Midbrain (tissue), 1 donor: ENCODE measurements at regions not wholly inside any gene's neighbourhood (a gene's known extent, or its start where the extent isn't known, plus 50 kb on each side); places are given as distances from the start of the nearest gene placed in this dataset.

ENCODE experiments used
- DNase-seq: peaks from one replicate; lab custom pipeline; 2025; lab: John Stamatoyannopoulos, UW

DNA sequence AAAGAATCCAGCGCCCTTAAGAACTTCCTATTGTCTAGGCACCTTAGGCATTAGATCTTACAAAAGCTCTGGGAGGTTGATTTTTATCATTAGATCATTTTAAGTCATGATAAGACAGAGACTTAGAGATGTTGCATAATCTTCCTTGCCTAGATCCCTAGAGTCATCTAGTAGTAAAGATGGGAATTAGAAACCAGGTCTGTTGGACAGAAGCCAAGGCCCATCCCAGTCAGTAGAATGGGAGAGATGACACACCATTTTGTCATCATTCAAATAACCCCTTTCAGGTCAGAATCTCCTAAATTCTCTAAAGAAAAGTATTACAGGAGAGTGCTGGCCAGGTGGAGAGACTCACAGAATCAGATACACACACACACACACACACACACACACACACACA, 579.1 kb downstream of the BMP2 start:
- no peak for DNase-seq

DNA sequence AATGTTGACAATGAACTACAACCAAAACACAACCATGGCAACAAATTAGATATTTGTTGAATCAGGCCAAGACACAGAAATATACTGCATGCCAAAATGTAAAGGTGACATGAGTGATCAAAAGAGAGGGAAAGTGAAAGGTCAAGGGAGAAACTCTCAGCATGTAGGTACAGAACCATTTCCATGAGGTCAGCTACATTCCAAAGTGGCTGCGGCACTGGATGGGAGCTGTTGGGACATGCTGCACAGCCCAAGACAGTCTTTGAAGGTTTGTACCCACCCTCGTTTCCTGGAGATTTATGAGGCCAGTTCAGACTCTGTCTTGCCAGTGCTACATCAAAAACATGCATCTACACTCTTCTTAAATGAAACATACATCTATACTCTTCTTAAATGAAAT, 579.9 kb downstream of the BMP2 start:
- no peak for DNase-seq

GRCh38 chr20:7348253-7348652, 580.8 kb downstream of the BMP2 start:
- no peak for DNase-seq

DNA sequence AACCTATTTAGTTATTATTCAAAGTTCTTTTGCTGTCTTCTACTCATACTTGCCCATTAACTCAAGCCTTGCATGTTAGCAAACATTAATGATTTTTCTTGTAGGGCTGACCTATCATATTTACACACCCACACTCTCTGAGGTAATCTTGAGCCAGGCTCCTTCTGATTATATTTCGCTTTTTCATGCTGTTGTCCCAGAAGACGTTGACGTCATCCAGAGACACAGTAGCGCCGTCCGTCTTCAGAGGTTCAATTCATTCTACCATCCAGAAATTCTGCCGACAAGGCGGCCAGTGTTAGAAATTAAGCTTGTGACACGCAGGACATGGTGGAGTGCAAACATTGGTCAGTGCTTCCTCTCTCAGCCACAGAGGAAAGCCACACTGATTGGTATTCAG, 584.7 kb downstream of the BMP2 start:
- DNase-seq = no peak

- no peak for DNase-seq
Observed at GRCh38 chr20:7355051-7355450, 585.2 kb downstream of the HAO1 start.

- no peak for DNase-seq
Observed at GRCh38 chr20:7358670-7359069, 581.6 kb downstream of the HAO1 start.

DNA sequence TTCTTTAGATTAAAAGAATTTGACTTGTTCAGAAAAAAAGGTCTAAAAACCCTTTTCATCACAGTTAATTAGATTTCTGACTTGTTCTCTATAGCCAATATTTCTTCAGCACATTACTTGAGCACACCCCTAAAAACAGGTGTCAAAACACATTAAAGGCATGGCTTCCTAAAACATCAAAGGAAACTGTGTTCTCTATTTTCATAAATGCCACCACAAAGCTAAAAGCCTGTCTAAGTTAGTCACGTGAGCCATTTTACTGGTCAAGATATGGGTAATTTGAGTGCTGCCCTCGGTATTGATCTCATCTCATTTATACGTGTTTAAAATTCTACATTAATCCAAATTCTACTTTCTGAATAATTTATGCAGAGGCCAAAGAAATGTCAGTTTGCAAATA, 580.5 kb downstream of the HAO1 start:
- DNase-seq = no peak

- no peak for DNase-seq
Observed at GRCh38 chr20:7361321-7361720, 578.9 kb downstream of the HAO1 start.

DNA sequence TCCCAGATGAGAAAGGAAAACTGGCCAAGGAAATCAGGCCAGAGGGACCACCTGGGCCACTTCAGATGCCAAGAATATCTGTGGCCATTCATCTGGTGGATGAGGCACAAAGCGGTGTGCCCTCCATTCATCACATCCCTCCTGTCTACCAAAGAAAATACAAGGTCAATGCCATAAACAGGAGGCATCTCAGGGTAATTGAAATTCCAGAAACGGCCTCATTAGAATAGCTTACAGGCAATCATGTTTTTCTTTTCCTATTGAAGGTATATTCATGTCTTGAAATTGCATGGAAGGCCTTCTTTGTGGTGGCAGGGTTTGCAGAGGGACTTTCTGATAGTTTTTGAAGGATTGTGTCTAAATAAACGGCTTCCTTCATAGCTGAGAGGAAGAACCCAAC, 578.3 kb downstream of the HAO1 start:
- DNase-seq = no peak

- DNase-seq = no peak
Observed at GRCh38 chr20:7362601-7363000, 577.7 kb downstream of the HAO1 start.

DNA sequence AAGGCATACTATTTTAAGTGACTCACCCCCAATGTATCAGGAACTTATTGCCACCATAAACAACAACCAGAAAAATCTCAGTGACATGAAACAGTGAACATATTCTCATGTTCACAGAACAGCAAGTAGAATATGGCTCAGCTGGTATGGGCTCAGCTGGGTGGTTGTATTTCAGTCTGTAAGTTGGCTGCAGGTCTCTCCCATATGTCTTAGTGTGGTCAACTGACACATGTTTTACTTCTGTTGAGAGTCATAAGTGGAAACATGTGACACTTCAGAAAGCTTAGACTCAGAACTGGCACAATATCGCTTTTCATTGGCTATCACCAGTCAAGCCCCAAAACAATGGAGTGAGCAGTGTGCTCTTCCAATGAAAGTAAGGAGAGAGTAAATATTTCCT, 574.1 kb downstream of the HAO1 start:
- no peak for DNase-seq

GRCh38 chr20:7371518-7372163, 568.6 kb downstream of the HAO1 start:
- DNase-seq = no peak

DNA sequence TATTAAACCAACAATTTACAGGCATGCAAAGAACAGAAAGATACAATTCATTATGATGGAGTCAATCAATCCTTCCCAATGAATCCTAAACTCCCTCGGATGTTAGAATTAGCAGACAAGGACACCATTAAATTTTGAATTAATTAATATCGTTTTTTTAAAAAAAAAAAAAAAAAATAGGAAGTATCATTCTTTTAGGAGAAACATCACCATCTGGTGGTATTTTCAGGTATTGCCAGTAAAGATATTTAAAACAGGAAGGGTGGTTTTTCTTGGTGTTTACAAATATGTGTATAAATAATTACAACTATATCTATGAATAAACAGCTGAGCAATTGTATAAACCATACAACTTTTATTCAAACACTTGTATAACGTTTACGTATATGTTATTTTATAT, 564.4 kb downstream of the HAO1 start:
- DNase-seq = no peak

DNA sequence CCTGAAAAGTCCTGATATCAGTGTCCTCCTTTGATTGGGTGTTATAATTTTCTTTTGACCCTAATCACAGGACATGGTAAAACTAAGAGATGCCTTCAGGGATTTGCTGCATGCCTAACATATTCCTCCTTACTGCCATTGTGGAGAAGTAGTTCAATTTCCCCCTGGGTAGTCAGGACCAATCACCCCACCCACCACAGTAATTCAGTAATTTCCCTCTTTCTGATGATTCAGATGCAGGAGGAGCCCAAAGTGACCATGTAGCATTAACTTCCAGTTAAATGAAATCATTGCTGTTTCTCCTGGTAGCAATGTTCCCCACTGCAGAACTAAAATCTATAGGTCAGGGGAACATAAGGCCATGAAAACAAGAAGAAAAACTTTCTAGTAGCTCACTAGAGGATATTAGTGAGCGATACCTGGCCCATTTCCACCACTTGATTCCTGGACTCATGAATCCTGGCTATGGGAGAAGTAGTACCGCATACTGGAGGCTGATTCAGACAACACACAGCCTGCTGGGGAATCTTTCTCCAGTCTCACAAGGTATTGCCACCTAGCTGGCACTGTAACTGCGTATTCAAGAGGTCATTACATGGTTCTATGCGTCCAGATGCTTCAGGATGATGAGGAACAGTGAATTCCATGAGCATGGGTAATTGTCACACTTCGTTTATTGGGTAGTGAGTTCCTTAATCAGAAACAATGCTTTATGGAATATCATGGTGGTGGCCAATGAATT, 561.2 kb downstream of the HAO1 start:
- DNase-seq = no peak

- DNase-seq = no peak
Observed at GRCh38 chr20:7379621-7380220, 560.5 kb downstream of the HAO1 start.

DNA sequence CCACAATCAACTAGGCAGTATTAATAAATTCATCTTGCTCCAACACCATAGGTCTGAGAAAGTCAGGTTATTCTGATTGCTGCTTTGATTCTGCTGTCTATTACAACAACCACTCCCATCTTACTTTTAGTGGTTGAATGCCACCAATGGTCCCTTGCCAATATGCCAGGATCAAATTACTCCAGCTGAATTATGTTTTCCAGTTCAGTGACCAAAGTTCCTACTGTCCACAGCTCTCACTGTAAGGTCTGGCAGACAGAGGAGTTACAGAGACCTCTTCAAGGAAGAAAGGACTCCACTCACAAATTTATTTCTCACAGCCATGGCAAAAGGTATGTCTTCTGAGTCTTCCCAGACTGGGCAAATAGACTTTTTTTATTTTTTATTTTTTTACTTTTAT, 557.0 kb downstream of the HAO1 start:
- no peak for DNase-seq

GRCh38 chr20:7387638-7388193, 552.5 kb downstream of the HAO1 start:
- no peak for DNase-seq

DNA sequence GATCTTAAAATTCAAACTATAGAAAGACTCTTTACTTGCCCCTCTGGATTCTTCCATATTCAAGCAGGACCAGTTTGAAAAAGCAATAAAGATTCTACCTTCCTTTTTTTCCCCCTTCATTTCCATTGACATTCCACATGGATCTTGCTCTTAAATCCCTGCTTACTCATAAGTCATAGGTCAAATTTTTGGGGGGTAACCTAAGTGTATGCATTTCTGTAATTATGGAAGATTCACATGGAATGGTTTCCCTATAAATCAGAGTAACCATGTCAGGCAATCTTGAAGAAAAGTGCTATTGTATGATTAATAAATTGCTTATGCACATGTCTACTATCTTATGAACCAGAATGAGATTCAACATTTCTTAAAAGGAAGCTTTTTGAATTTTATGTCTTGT, 551.0 kb downstream of the HAO1 start:
- no peak for DNase-seq

GRCh38 chr20:7392542-7393206, 547.6 kb downstream of the HAO1 start:
- no peak for DNase-seq

DNA sequence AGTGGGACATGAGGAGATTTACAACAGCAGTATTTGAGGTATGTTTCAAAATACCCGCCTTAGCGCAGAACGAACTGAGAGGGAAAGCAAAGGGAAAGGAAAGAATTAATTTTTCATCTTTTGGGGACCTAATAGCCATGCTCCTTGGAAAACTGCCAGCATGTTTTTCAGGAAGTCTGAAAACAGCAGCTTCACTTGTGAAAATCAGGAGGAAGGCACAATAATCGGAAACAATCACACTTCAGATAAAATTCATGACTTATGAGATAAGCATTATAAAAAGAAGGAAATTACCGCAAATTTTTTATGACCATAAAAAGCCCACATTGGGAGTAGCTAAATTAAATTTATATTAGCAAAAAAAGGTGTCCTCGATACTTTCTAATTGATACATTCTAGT, 541.1 kb downstream of the HAO1 start:
- DNase-seq = no peak

GRCh38 chr20:7399575-7399974, 540.7 kb downstream of the HAO1 start:
- no peak for DNase-seq

DNA sequence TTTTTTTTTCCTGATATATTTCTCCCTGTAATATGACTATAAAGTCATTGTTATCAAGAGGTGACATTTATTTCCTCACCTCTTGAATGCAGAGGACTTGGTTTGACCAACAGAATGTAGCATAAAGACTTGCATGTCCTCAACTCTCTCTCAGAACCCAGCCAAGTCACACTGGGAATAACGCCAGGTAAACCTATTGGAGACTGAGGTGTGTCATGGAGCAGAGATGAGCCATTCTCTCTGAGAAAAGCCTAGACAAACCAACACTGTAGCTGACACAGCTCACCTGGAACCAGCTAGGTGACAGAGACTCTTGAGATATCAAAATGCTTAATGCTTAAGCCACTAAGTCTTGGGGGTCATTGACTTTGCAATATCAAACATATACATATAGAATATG, 533.6 kb downstream of the HAO1 start:
- no peak for DNase-seq

GRCh38 chr20:7410150-7410549, 530.1 kb downstream of the HAO1 start:
- no peak for DNase-seq
